Aorta (tissue), 5 donors: ENCODE measurements at regions not wholly inside any gene's neighbourhood (a gene's known extent, or its start where the extent isn't known, plus 50 kb on each side); places are given as distances from the start of the nearest gene placed in this dataset.

Experiments used
- ATAC-seq: fragments of 200-7000 bp; cut with Tn5 transposase; one replicate; pipeline ENCODE4 v1.9.1; 2022; ENCODE audit warnings: moderate library complexity; ENCODE audit not compliant: low FRiP score
- DNase-seq, 2 donors: peaks; one replicate each; pipeline ENCODE4 v3.0.0-alpha.2; 2020
- H3K27ac ChIP-seq, 2 donors: one replicate each; pipeline ENCODE4 v1.5.1; 2013; ENCODE audit warnings: low read length in 2 of 2, mild to moderate bottlenecking in 2 of 2, moderate library complexity in 2 of 2, control low read depth in 1 of 2, inconsistent platforms in 1 of 2, low read depth in 1 of 2
- H3K27me3 ChIP-seq, 2 donors: one replicate each; pipeline ENCODE4 v1.6.1; 2013; ENCODE audit warnings: control low read depth in 1 of 2, low read length in 1 of 2, mild to moderate bottlenecking in 1 of 2, moderate library complexity in 1 of 2; ENCODE audit not compliant: insufficient read depth in 2 of 2, control insufficient read depth in 1 of 2
- H3K36me3 ChIP-seq, 2 donors: one replicate each; pipeline ENCODE4 v1.6.1; 2013; ENCODE audit warnings: control low read depth in 1 of 2, low read length in 1 of 2, mild to moderate bottlenecking in 1 of 2; ENCODE audit not compliant: insufficient read depth in 2 of 2, control insufficient read depth in 1 of 2
- H3K4me1 ChIP-seq, 2 donors: one replicate each; pipeline ENCODE4 v1.6.1; 2013; ENCODE audit warnings: low read length in 2 of 2, control low read depth in 1 of 2, mild to moderate bottlenecking in 1 of 2, moderate library complexity in 1 of 2; ENCODE audit not compliant: insufficient read depth in 2 of 2, control insufficient read depth in 1 of 2
- H3K4me3 ChIP-seq, 2 donors: one replicate each; pipeline ENCODE4 v1.5.1; 2013; ENCODE audit warnings: low read length in 2 of 2, control low read depth in 1 of 2, mild to moderate bottlenecking in 1 of 2
- H3K9me3 ChIP-seq: one replicate; pipeline ENCODE4 v1.6.1; 2013; ENCODE audit warnings: mild to moderate bottlenecking, low read length; ENCODE audit not compliant: control insufficient read depth
- WGBS, 2 donors: extraction: QIAGEN DNeasy Blood & Tissue Kit; methylation state at CpG; one replicate each; pipeline ENCODE4 v1.1.7; 2013; 5-methylcytosine and 5-hydroxymethylcytosine counted together
- intact Hi-C, 2 donors: fragments of 100-400 bp; cut with DNase I; formaldehyde crosslinking; loops; one replicate each; pipeline versions ENCODE4 v1.14.2 to v1.15.0; 2022
- donor health status: healthy with polysubstance abuse.
- donor health status: Bipolar disorder and iron deficiency.
- donor health status: DM: no; HTN: no; CAD: no.
- donor health status: DM: no; HTN: no; CAD: no.
- donor health status: DM: yes; HTN: yes; CAD: no.

GRCh38 chr9:23145467-23145866 is 680.6 kb downstream of the ELAVL2 start:
- no peak overlapping the region for H3K4me3 ChIP-seq
- ATAC-seq (no peak), DNase-seq (no peak)
- WGBS, 2 donors, result 77 to 93% methylated on average over 1 of the region's 1 CpG
- H3K27ac ChIP-seq, result no peak overlapping the region
- H3K4me1 ChIP-seq, result no peaks in the 10 kb centered on the region
- no peaks in the 10 kb centered on the region for H3K36me3 ChIP-seq
- H3K27me3 ChIP-seq, result no peaks in the 10 kb centered on the region
- intact Hi-C loops, result no loop called here
- no peaks in the 10 kb centered on the region for H3K9me3 ChIP-seq

- WGBS, 2 donors, result 83 to 87% methylated on average over 7 of the region's 7 CpGs
- no peak for ATAC-seq
- H3K27ac ChIP-seq, result no peak overlapping the region
These were observed 673.0 kb downstream of the ELAVL2 start for GRCh38 chr9:23153058-23153457.

DNA sequence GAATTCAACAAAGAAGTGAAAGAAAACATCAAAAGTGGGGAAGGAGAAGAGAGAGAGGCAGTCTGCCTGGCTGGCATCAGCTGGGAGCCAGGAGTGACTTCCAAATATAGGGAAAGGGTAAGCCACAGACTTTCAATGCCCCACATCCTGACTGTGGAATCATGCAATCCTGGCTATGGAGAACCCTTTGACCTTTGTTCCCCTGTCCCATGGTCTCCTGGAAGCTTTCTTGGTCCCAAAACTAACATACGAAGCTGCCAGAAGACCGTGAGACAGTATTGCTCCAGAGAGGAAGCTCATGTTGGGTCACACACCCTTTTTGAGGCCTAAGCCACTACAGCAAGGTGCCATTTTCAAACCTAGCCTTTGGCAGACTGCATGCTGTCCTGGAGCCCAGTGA is 665.5 kb downstream of the ELAVL2 start:
- Histone ChIP-seq H3K36me3 (no peaks in the 10 kb centered on the region), H3K9me3 (peaks cover 4% of the 10 kb centered on the region), H3K4me1 (no peaks in the 10 kb centered on the region), H3K27ac (no peak overlapping the region), H3K27me3 (no peaks in the 10 kb centered on the region), H3K4me3 (no peak overlapping the region)
- 81 to 88% methylated on average over 2 of the region's 2 CpGs for WGBS, 2 donors
- DNase-seq (no peak), ATAC-seq (no peak)
- intact Hi-C loops, result no loop called here

More at GRCh38 chr9:23153058-23153457, 673.0 kb downstream of the ELAVL2 start:
- H3K4me3 ChIP-seq, result no peak overlapping the region
- H3K4me1 ChIP-seq, result no peaks in the 10 kb centered on the region
- intact Hi-C loops, result no loop called here
- H3K36me3 ChIP-seq, result no peaks in the 10 kb centered on the region
- H3K9me3 ChIP-seq, result no peaks in the 10 kb centered on the region
- DNase-seq, result no peak
- no peaks in the 10 kb centered on the region for H3K27me3 ChIP-seq

- Histone ChIP-seq H3K27ac (no peak overlapping the region), H3K36me3 (no peaks in the 10 kb centered on the region), H3K27me3 (no peaks in the 10 kb centered on the region), H3K9me3 (peaks cover 4% of the 10 kb centered on the region), H3K4me3 (no peak overlapping the region), H3K4me1 (no peaks in the 10 kb centered on the region)
- no peak for DNase-seq
- peak; percentile 51 for ATAC-seq
- 84 to 93% methylated on average over 1 of the region's 1 CpG for WGBS, 2 donors
- intact Hi-C loops, result no loop called here
These were observed 665.0 kb downstream of the ELAVL2 start for GRCh38 chr9:23160952-23161469.

GRCh38 chr9:23162789-23163188 is 663.3 kb downstream of the ELAVL2 start:
- WGBS, 2 donors, result 87 to 90% methylated on average over 3 of the region's 3 CpGs
- no peaks in the 10 kb centered on the region for H3K27me3 ChIP-seq
- peaks cover 4% of the 10 kb centered on the region for H3K9me3 ChIP-seq
- H3K36me3 ChIP-seq, result no peaks in the 10 kb centered on the region
- no peak overlapping the region for H3K4me3 ChIP-seq
- no peaks in the 10 kb centered on the region for H3K4me1 ChIP-seq
- DNase-seq (peak in 1 of 2 donors; percentile 51), ATAC-seq (no peak)
- intact Hi-C loops, result no loop called here
- H3K27ac ChIP-seq, result no peak overlapping the region

DNA sequence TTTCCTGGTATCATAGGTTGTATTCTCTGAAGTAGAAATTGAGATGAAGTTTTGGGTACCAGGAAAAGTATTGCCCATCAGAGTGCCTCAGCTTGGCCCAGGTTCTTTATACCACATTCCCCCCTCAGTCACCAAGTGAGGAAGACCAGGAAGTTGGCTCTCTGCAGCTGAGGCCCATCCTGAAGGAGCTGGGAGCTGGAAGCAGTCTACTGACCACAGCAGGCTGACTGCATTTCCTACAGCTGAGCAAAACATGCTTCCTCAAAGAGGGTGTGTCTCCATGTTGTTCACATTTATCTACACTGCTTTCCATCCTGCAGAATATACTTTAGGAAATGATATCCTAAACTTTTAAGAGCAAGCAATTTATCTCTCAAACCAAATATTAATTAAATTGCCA is 654.6 kb downstream of the ELAVL2 start:
- Histone ChIP-seq H3K27me3 (no peaks in the 10 kb centered on the region), H3K36me3 (no peaks in the 10 kb centered on the region), H3K4me1 (no peaks in the 10 kb centered on the region), H3K4me3 (no peak overlapping the region), H3K27ac (no peak overlapping the region), H3K9me3 (no peaks in the 10 kb centered on the region)
- DNase-seq (no peak), ATAC-seq (no peak)
- intact Hi-C loops, result no loop called here

DNA sequence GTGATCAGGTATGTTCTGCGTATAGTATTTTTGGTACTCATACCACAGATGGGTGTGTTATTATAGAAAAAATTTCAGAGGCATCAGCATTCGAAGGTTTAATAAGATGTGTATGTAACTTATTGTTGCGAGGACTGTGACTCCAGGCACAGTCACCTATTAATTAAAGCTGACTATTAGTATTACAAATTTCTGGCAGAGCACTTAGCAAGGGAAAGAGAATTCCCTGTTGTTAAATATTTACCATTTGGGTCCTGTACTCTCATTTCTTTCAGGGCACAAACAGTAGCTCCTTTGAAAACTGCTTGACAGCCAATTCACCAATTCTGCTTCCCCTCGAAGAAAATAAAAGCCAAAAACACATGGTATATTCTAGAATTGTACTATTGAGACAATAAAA is 653.8 kb downstream of the ELAVL2 start:
- Histone ChIP-seq H3K27me3 (no peaks in the 10 kb centered on the region), H3K4me1 (no peaks in the 10 kb centered on the region), H3K36me3 (no peaks in the 10 kb centered on the region), H3K4me3 (no peak overlapping the region), H3K9me3 (no peaks in the 10 kb centered on the region), H3K27ac (no peak overlapping the region)
- 80% methylated on average over 4 of the region's 4 CpGs for WGBS, 2 donors
- intact Hi-C loops, result no loop called here
- ATAC-seq (no peak), DNase-seq (no peak)

DNA sequence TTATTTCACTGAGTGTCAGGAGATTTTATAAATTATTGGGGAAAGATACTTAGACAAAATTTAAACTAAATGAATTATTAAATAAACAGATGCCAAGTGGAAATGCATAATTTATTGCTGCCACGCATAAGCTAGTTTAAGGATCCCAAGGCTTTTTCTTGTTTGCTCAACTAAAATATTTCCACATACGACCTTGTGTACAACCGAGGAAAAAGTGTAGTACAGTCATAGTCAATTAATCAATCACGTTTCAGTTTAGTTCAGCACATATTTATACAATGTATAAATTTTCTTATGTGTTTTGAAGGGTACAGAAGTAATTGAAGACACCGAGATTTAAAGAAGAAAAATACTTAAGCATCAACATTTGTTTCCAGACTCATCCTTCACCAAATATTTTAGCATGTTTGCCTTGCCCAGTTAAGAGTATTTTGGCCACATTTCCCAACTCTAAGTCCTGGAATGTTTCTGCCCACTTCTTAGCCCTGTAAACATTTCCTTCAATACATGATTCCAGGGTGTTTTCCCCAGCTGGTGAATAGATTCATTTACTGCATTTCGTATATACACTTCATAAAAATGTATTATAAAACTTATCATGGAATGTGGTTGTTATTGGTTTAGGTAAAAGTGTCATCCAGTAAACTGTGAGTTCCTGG is 652.9 kb downstream of the ELAVL2 start:
- Histone ChIP-seq H3K36me3 (no peaks in the 10 kb centered on the region), H3K4me1 (no peaks in the 10 kb centered on the region), H3K27me3 (no peaks in the 10 kb centered on the region), H3K27ac (no peak overlapping the region), H3K9me3 (no peaks in the 10 kb centered on the region), H3K4me3 (no peak overlapping the region)
- intact Hi-C loops, result no loop called here
- 15 to 33% methylated on average over 6 of the region's 6 CpGs for WGBS, 2 donors
- ATAC-seq (no peak), DNase-seq (no peak)

DNA sequence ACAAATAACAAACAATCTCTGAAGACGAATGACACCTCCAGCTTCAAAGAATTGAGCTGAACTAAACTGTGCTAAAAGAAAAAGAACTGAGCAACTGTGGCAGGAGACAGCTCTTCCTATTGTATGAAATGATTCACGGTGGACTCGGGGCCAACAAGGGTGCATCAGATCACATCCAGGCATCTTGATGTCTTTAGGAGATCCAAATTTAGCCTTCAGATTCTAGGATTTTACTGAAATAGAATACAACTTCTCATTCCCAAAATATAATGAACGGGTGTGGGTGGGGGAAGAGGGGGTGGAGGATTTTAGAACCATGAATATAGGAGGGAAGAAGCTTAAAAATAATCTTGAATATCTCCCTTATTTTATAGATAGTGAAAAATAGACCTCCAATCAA is 631.8 kb downstream of the ELAVL2 start:
- 82 to 83% methylated on average over 4 of the region's 4 CpGs for WGBS, 2 donors
- Histone ChIP-seq H3K27me3 (no peaks in the 10 kb centered on the region), H3K36me3 (no peaks in the 10 kb centered on the region), H3K9me3 (no peaks in the 10 kb centered on the region), H3K27ac (no peak overlapping the region), H3K4me3 (no peak overlapping the region), H3K4me1 (no peaks in the 10 kb centered on the region)
- DNase-seq, result no peak
- no peak for ATAC-seq
- intact Hi-C loops, result no loop called here
